GM13976 (cell line): ENCODE measurements at regions not wholly inside any gene's neighbourhood (a gene's known extent, or its start where the extent isn't known, plus 50 kb on each side); places are given as distances from the start of the nearest gene placed in this dataset.

ENCODE experiments used
- DNase-seq: peaks from one replicate; pipeline ENCODE4 v3.0.0; 2012; ENCODE audit warnings: low spot score
- in situ Hi-C: fragments of 300-500 bp; cut with MboI; formaldehyde crosslinking; loops from one replicate; pipeline ENCODE4 v1.12.0; 2022; ENCODE audit warnings: low sequenced_read_pairs, mixed read lengths, inconsistent platforms; ENCODE audit not compliant: unreplicated experiment
- TF ChIP-seq, protein P1 (sequence below): IDR thresholded peaks from 2 replicates; pipeline ENCODE4 v1.5.1; 2012; ENCODE audit warnings: borderline replicate concordance, mild to moderate bottlenecking; ENCODE audit not compliant: insufficient read depth; ENCODE audit errors: extremely low read depth, missing control alignments, control extremely low read depth

- in situ Hi-C loops, result no loop called here
- no peak for DNase-seq
- TF ChIP-seq, protein P1, sequence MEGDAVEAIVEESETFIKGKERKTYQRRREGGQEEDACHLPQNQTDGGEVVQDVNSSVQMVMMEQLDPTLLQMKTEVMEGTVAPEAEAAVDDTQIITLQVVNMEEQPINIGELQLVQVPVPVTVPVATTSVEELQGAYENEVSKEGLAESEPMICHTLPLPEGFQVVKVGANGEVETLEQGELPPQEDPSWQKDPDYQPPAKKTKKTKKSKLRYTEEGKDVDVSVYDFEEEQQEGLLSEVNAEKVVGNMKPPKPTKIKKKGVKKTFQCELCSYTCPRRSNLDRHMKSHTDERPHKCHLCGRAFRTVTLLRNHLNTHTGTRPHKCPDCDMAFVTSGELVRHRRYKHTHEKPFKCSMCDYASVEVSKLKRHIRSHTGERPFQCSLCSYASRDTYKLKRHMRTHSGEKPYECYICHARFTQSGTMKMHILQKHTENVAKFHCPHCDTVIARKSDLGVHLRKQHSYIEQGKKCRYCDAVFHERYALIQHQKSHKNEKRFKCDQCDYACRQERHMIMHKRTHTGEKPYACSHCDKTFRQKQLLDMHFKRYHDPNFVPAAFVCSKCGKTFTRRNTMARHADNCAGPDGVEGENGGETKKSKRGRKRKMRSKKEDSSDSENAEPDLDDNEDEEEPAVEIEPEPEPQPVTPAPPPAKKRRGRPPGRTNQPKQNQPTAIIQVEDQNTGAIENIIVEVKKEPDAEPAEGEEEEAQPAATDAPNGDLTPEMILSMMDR, result no peak
These were observed 384.1 kb downstream of the TNS1 start for GRCh38 chr2:217618744-217619143.

- DNase-seq, result no peak
- in situ Hi-C loops, result no loop called here
- TF ChIP-seq, protein P1, result no peak
These were observed 385.2 kb downstream of the TNS1 start for GRCh38 chr2:217617616-217618022.

GRCh38 chr2:217616936-217617335, 385.9 kb downstream of the TNS1 start:
- no peak for DNase-seq
- TF ChIP-seq, protein P1, result no peak
- in situ Hi-C loops, result no loop called here

DNA sequence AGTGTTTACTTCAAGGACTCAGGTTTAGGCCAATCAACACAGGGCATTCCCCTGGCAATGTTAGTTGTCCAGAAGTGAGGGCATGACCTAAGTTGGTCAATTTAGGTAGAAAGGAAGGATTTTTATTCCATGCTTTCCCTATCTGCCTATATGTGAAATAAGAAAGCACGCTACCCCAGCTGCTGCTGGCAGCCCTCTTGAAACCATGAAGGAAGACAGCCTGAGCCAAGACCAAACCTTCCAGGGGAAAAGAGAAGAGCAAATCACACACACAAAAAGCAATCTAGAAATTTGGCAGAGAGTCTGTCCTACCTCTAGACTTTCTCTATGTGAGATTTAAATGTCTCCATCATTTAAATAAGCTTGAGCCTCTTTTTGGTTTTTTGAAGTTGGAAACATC, 387.6 kb downstream of the TNS1 start:
- TF ChIP-seq, protein P1, result no peak
- DNase-seq, result no peak
- in situ Hi-C loops, result no loop called here

GRCh38 chr2:217614498-217614897, 388.3 kb downstream of the TNS1 start:
- peak; percentile 57 for DNase-seq
- in situ Hi-C loops, result no loop called here
- TF ChIP-seq, protein P1, result no peak

DNA sequence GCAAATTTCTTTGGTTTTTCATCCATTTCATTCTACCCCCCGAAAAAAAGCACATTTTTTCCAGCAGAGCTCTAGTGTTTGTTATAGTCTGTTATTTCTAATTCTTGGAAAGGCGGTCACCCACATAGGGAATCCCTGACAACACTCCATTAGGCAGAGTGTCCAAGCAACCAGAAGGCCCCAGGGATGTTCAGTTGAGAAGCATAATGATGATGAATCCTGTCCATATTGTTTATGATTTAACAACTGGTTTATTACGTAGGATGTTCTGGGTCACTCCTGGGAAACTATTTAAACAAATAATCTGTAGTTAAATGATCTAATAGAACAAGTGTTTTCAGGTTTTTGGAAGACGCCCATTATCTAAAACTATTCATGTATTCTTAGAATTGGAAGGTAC, 388.7 kb downstream of the TNS1 start:
- TF ChIP-seq, protein P1, result no peak
- no peak for DNase-seq
- in situ Hi-C loops, result no loop called here

GRCh38 chr2:217612920-217613319, 389.9 kb downstream of the TNS1 start:
- no peak for DNase-seq
- in situ Hi-C loops, result no loop called here
- TF ChIP-seq, protein P1, result no peak
